ENCODE measurements at regions not wholly inside any gene's neighbourhood (a gene's known extent, or its start where the extent isn't known, plus 50 kb on each side); places are given as distances from the start of the nearest gene placed in this dataset.
A peak's percentile ranks its signal among the peaks of the same experiment; 100 is the strongest.
"Not testable (repeated sequence)": the region's sequence is repeated elsewhere in the genome, so short reads cannot be mapped to it uniquely, and the experiment has no call there.

DNA sequence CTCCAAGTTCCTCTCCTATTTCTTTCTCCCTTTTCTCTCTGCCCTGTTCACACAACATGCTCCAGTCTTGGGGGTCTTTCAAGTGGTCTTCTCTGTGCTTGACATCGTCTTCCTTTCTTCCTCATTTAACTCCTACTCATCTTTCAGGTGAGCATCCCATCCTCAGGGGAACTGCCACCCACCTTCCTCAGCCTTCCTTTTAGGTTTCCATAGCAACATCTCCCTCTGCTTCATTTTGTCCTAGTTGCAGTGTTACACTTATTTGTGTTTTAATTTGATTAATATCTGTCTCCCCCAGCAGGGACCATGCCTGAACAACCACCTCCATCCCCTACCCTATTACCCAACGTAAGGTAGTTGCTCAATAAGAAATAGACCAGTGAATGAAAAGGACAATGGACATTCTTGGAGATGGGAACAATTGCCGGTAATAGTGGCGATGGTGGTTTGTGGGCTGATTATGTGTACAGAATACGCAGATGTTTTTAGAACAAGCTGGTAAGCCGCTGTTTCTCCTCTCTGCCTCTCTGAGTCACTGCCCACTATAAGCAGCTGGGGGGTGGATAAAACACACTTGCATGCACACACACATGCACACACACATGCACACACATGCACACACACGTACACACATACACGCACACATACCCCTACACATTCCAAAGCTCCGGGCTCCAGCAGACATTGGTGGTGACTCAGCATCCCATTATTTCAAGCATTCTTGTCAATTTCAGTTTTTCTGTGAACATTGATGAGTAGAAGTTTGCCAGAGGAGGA lies 251.6 kb downstream of the GATA3 start:
- no peaks in the 10 kb centered on the region for H3K9me3 Mint-ChIP-seq
- H3K4me1 Mint-ChIP-seq = peaks cover 0 to 4% (median 0%) of the 10 kb centered on the region in 4 donors
- H3K27me3 Mint-ChIP-seq = peaks cover 0 to 11% (median 6%) of the 10 kb centered on the region in 5 donors
- POLR2A ChIA-PET = no interaction called here
- no peaks in the 10 kb centered on the region for H3K36me3 Mint-ChIP-seq
- no peak for DNase-seq
- H3K4me3 Mint-ChIP-seq = no peak overlapping the region
- ATAC-seq = no peak
- H3K27ac Mint-ChIP-seq = peak overlapping the region in 1 of 10 donors; percentile 59

DNA sequence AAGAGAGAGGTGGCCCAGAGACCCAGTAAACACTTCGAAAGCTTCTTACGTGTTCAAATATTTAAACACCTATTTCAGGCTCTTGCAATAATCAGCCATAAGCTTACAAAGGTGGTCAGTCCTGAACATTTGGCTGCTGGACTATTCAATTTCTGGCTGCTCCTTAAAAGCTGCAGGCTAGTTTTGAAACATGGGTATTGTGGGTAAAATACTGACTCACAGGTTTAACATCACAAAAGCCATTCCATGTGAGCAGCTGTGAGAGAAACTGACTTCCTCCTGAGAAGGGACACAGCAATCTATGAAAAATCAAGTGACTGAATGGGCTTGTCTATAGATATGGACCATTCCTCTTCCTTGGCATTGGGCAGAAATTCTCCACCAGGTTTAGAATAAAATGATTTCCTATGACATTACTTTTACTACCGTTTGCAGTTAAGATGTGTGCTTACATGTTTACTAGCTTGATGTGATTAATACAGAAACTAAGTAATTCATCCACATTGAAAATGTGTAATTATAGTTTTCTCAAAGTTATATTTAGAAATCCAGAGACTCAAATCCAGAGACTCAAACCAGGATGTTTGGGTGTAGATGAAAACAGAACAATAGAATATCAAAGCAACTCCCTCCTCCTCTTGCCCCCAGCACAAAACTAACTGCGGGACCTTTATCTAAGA lies 252.3 kb downstream of the GATA3 start:
- Mint-ChIP-seq H3K27me3 (peaks cover 0 to 11% (median 6%) of the 10 kb centered on the region in 5 donors), H3K9me3 (no peaks in the 10 kb centered on the region)
- POLR2A ChIA-PET = no interaction called here

DNA sequence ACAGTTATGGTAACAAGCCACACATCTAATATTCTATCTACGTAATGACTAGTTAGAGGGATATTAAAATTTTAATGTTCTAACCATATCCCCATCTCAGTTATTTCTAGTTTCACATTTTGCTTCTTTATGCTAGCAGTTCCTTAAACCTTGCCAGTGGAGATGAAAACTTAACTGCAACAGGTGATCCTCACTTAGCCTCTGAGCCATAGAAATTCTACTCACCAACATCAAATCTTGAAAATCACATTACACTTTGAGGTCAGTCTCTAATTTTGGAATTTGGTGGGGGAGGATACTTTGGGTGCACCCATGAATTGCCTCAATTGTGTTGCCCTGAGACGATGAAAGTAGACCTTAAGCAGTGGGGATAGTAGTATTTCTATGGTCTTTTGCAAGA lies 256.4 kb downstream of the GATA3 start:
- no peak for ATAC-seq
- POLR2A ChIA-PET = no interaction called here

More for the DNA sequence above, 252.3 kb downstream of the GATA3 start:
- Mint-ChIP-seq H3K36me3 (no peaks in the 10 kb centered on the region), H3K4me1 (peaks cover 0 to 4% (median 2%) of the 10 kb centered on the region in 4 donors), H3K27ac (peak overlapping the region in 1 of 10 donors; percentile 59), H3K4me3 (no peak overlapping the region)
- ATAC-seq (no peak), DNase-seq (no peak)

DNA sequence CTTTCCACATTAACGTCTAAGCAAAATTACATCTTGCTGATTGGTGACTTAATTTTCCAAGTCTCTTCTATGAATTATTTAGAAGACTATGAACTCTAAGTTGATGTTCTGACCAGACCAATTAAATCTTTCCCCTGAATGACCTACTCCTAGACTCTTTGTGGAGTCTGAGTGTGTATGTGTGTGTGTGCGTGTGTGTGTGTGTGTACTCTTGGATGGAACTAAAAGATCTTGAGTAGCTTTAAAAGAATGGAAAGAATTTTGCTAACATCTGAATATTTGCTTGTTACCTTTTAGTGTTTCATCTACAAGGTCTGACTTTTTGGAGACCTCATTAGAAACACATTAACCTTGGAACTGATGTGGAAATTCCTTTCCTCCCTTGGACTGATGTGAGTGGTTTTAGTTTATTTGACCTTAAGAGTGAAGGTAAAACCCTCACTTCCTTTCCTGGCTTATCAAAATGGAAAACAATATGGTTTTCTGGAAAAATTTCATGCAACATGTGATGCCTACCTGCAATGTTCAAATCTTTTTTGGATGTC lies 257.1 kb downstream of the GATA3 start:
- H3K4me3 Mint-ChIP-seq = no peak overlapping the region
- H3K36me3 Mint-ChIP-seq = no peaks in the 10 kb centered on the region
- peaks cover 0 to 1% (median 0%) of the 10 kb centered on the region in 5 donors for H3K27me3 Mint-ChIP-seq
- POLR2A ChIA-PET = no interaction called here
- DNase-seq = no peak
- H3K9me3 Mint-ChIP-seq = no peaks in the 10 kb centered on the region
- no peak for ATAC-seq
- H3K27ac Mint-ChIP-seq = no peak overlapping the region
- peaks cover 0 to 12% (median 2%) of the 10 kb centered on the region in 4 donors for H3K4me1 Mint-ChIP-seq

More for the DNA sequence above, 256.4 kb downstream of the GATA3 start:
- Mint-ChIP-seq H3K36me3 (no peaks in the 10 kb centered on the region), H3K27ac (no peak overlapping the region), H3K4me3 (no peak overlapping the region), H3K9me3 (no peaks in the 10 kb centered on the region), H3K4me1 (peaks cover 0 to 12% (median 2%) of the 10 kb centered on the region in 4 donors), H3K27me3 (peaks cover 0 to 2% (median 0%) of the 10 kb centered on the region in 5 donors)
- DNase-seq = no peak

DNA sequence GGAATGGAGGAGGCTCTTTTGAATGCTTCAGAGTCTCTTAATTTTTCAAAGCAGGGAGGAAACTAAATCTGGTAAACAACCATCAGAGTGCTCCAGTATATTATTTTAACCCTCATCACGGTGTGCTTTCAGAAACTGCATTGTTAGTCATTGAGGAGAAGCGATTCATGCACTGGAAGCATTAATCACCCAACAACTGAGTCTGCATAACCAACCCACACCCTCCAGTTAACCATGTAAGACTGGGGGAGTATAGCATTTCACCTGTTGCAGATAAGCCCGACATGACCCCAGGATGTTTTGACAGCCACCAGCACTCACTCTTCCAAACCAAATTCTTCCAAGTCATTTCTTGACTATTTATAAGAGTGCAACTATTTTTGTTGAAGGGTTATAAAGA lies 257.6 kb downstream of the GATA3 start:
- Mint-ChIP-seq H3K27ac (peak overlapping the region in 2 of 10 donors; percentile 27 to 31), H3K4me3 (no peak overlapping the region), H3K36me3 (no peaks in the 10 kb centered on the region), H3K27me3 (peaks cover 0 to 1% (median 0%) of the 10 kb centered on the region in 5 donors), H3K9me3 (no peaks in the 10 kb centered on the region), H3K4me1 (peaks cover 0 to 12% (median 2%) of the 10 kb centered on the region in 4 donors)
- DNase-seq = no peak
- ATAC-seq = no peak
- POLR2A ChIA-PET = no interaction called here

DNA sequence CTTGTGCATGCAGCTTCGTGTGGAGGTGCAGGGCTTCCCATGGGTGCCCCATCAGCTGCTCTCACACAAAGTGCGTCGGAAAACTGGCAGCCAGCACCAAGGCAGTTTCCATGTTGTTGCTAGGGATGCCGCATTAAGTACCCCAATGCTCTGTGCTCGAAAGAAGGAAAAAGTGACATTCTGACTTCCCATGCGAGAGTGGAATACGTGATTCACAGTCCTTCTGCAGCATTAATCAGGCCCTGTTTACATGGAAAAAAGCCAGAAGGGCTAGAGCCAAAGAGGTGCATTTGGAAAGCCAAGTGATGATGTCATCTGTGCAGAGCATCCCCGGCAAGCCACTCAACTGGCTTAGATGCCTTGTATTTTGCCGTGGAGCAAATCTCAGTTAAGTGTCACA lies 258.3 kb downstream of the GATA3 start:
- Mint-ChIP-seq H3K27ac (no peak overlapping the region), H3K27me3 (peaks cover 0 to 1% (median 0%) of the 10 kb centered on the region in 5 donors), H3K9me3 (no peaks in the 10 kb centered on the region), H3K36me3 (no peaks in the 10 kb centered on the region), H3K4me1 (peaks cover 0 to 12% (median 2%) of the 10 kb centered on the region in 4 donors), H3K4me3 (no peak overlapping the region)
- ATAC-seq (no peak), DNase-seq (no peak)
- POLR2A ChIA-PET = no interaction called here

DNA sequence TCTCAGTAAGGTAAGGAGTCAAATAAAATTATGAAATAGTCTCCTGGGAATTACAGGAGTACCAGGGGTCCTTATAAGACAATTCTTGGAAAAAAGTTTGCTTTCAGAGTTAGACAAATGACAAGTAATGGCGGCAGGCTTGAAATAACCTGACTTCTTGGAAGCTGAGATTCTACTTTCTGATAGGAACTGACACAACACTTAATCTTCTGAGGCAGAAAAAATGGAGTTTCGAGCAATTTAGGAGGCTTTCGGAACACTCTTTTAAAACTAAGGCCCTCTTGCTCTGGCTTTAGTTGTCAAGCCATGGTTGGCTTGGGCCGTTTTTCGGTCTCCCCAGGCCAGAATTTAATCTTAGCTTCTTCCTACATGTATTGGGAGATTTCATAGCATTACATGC lies 260.0 kb downstream of the GATA3 start:
- DNase-seq (no peak), ATAC-seq (no peak)
- Mint-ChIP-seq H3K36me3 (no peaks in the 10 kb centered on the region), H3K27ac (no peak overlapping the region), H3K4me3 (no peak overlapping the region), H3K9me3 (no peaks in the 10 kb centered on the region), H3K4me1 (peaks cover 0 to 12% (median 2%) of the 10 kb centered on the region in 4 donors), H3K27me3 (no peaks in the 10 kb centered on the region)
- POLR2A ChIA-PET = no interaction called here

DNA sequence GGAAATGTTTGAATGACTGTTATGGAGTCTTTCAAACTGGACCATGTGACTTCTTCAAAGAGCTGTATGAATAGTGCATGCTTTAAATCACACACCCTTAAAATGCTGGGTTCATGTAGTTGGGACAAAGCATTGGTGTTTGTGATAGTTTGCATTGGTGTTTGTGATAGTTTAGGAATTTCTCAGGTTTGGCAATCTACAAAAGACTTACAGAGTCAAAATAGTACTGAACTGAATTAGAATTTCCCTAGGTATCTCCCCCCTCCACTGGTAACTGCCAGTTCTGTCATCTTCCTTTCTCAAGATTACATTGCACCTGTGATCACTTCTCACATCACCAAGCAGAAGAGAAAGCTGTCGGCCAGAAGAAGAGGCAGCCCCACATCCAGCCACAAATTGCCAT lies 261.1 kb downstream of the GATA3 start:
- H3K27ac Mint-ChIP-seq = peak overlapping the region in 1 of 10 donors; percentile 24
- H3K4me1 Mint-ChIP-seq = peaks cover 0 to 12% (median 3%) of the 10 kb centered on the region in 4 donors
- no peak for DNase-seq
- no peaks in the 10 kb centered on the region for H3K9me3 Mint-ChIP-seq
- no peak overlapping the region for H3K4me3 Mint-ChIP-seq
- POLR2A ChIA-PET = no interaction called here
- no peak for ATAC-seq
- no peaks in the 10 kb centered on the region for H3K27me3 Mint-ChIP-seq
- H3K36me3 Mint-ChIP-seq = no peaks in the 10 kb centered on the region

DNA sequence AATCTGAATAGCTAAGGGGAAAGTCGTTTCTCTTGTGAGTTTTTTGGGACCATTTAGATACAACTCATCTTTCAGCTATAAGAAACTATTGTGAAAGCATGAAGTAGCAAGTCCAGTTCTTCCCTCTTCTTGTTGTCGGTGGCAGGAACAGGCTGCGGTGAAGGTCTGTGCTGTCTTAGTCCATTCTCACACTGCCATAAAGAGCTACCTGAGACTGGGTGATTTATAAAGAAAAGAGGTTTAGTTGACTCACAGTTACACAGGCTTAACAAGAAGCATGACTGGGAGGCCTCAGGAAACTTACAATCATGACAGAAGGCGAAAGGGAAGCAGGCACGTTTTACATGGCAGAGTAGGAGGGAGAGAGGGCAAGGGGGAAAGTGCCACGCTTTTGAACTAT lies 261.8 kb downstream of the GATA3 start:
- Mint-ChIP-seq H3K27me3 (no peaks in the 10 kb centered on the region), H3K4me3 (no peak overlapping the region), H3K27ac (peak overlapping the region in 2 of 10 donors; percentile 47 to 50), H3K4me1 (peaks cover 0 to 12% (median 3%) of the 10 kb centered on the region in 4 donors), H3K36me3 (no peaks in the 10 kb centered on the region), H3K9me3 (no peaks in the 10 kb centered on the region)
- DNase-seq = no peak
- POLR2A ChIA-PET = no interaction called here
- no peak for ATAC-seq

DNA sequence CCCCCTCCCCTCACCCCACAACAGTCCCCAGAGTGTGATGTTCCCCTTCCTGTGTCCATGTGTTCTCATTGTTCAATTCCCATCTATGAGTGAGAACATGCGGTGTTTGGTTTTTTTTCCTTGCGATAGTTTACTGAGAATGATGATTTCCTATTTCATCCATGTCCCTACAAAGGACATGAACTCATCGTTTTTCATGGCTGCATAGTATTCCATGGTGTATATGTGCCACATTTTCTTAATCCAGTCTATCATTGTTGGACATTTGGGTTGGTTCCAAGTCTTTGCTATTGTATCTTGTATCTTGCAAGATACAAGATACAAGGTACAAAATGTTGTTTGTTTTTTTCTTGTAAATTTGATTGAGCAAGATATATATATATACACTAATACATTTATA lies 263.9 kb downstream of the GATA3 start:
- ATAC-seq, H3K27me3 Mint-ChIP-seq, H3K36me3 Mint-ChIP-seq, H3K27ac Mint-ChIP-seq, H3K4me1 Mint-ChIP-seq, H3K4me3 Mint-ChIP-seq, H3K9me3 Mint-ChIP-seq, DNase-seq: not testable (repeated sequence)
- POLR2A ChIA-PET = interaction anchor here (0.9 kb wide), 1 partner anchor 13 kb away, joined by 4 read pairs; no protein-coding TSS in a partner anchor

DNA sequence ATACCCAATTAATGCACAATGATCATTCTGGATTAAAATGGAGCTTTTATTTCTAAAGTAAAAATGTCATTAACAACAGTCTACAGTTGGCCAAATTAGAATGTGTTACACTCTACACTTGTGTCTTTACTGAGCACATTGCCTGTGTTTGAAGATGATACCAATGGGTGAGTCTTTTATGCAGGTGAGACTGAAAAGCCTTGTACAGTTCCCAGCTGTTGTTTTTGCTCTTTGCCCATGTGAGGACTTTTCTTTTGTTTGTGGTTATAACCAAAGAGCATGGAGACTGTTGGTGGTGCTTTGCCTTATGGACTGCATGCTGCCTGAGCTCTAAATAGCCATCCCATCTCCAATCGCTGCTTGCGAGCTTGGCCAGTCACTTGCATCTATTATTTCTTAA lies 264.5 kb downstream of the GATA3 start:
- Mint-ChIP-seq H3K36me3 (no peaks in the 10 kb centered on the region), H3K27me3 (peaks cover 0 to 10% (median 0%) of the 10 kb centered on the region in 5 donors), H3K9me3 (no peaks in the 10 kb centered on the region), H3K27ac (no peak overlapping the region), H3K4me1 (peaks cover 0 to 2% (median 0%) of the 10 kb centered on the region in 4 donors), H3K4me3 (no peak overlapping the region)
- ATAC-seq = no peak
- no peak for DNase-seq
- POLR2A ChIA-PET = interaction anchor here (0.9 kb wide), 1 partner anchor 13 kb away, joined by 4 read pairs; no protein-coding TSS in a partner anchor

DNA sequence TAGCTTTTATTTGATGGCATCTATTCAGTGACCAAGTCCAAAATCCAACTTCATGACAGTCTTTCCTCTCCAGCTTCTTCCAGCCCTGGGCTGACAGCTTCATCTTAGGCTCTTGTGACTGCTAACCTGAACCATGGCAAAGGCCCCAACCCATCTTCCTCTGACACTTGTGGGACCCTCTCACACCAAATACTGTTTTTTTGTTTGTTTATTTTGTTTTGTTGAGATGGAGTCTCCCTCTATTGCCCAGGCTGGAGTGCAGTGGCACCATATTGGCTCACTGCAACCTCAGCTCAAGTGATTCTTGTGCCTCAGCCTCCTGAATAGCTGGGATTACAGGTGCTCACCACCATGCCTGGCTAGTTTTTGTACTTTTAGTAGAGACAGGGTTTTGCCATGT lies 265.2 kb downstream of the GATA3 start:
- H3K27ac Mint-ChIP-seq = peak overlapping the region in 1 of 10 donors; percentile 48
- no peaks in the 10 kb centered on the region for H3K9me3 Mint-ChIP-seq
- DNase-seq (no peak), ATAC-seq (no peak)
- POLR2A ChIA-PET = no interaction called here
- peaks cover 0 to 11% (median 0%) of the 10 kb centered on the region in 5 donors for H3K27me3 Mint-ChIP-seq
- no peak overlapping the region for H3K4me3 Mint-ChIP-seq
- H3K36me3 Mint-ChIP-seq = no peaks in the 10 kb centered on the region
- peaks cover 0 to 2% (median 0%) of the 10 kb centered on the region in 4 donors for H3K4me1 Mint-ChIP-seq

DNA sequence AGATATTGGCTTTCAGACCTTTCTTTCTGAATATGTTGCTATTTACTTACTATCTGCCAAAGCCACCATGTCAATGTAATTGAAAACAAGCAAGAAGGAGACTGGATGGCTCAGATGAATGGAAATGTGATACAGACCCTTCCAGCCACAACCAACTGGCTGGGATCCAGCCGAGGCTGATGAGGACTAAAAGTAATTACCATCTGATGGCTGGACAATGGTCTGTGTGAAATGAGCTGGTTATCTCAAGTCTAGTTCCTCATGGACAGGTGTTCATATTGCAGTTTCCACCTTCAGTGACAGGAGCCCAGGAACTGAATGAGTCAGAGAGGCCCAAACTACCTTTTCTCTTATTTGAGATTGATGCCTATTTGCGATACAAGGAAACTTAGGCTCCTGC lies 267.5 kb downstream of the GATA3 start:
- POLR2A ChIA-PET = interaction anchor here (1.1 kb wide), 1 partner anchor 10 kb away, joined by 3 read pairs; no protein-coding TSS in a partner anchor
- Mint-ChIP-seq H3K27me3 (peaks cover 0 to 24% (median 0%) of the 10 kb centered on the region in 5 donors), H3K27ac (no peak overlapping the region), H3K4me1 (peaks cover 0 to 3% (median 2%) of the 10 kb centered on the region in 4 donors), H3K9me3 (no peaks in the 10 kb centered on the region), H3K4me3 (no peak overlapping the region), H3K36me3 (no peaks in the 10 kb centered on the region)
- ATAC-seq (no peak), DNase-seq (no peak)

Measured in naive thymus-derived CD8-positive, alpha-beta T cell (primary cell).